ENCODE measurements at regions not wholly inside any gene's neighbourhood (a gene's known extent, or its start where the extent isn't known, plus 50 kb on each side); places are given as distances from the start of the nearest gene placed in this dataset.

DNA sequence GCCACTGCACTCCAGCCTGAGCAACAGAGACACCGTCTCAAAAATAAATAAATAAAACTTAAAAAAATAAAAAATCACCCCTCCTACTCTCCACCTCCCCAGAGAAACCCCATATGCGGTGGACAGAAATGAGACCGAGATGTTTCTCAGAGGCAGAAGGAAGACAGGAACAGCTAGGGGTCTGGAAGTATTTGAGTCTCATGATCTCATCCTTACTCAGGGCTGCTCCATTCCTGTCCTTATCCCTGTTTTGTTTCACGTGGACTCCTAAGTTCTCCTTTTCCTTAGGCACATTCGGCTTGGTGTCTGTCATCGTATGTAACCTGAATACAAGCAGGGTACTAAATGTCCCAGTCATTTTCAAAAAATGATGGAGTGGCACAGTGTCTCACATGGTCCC lies 76.1 kb downstream of the C9orf50 start:
- Histone ChIP-seq H4K91ac (replicated peaks; ENCODE audit: insufficient read length, low read length) (no peak overlapping the region), H3K4me1 (replicated peaks in 1 of 4; ENCODE audit: control insufficient read depth in 3 of 4, insufficient read depth in 4 of 4, low read length in 3 of 4) (peaks cover 0 to 4% (median 0%) of the 10 kb centered on the region in 4 experiments; a peak in 2 of 7 replicates)
- no peak for FAIRE-seq

More for the DNA sequence above, 76.1 kb downstream of the C9orf50 start:
- Histone ChIP-seq H3K4ac (replicated peaks; ENCODE audit: insufficient read length, low read depth, low read length) (no peak overlapping the region), H2BK120ac (replicated peaks; ENCODE audit: low read depth, low read length) (no peak overlapping the region), H3K27me3 (replicated peaks in 1 of 4; ENCODE audit: control insufficient read depth in 3 of 4, extremely low read depth in 1 of 4, insufficient read depth in 3 of 4, low read length in 3 of 4) (peaks cover 0 to 10% (median 6%) of the 10 kb centered on the region in 4 experiments; a peak in 6 of 7 replicates), H3K4me2 (ENCODE audit: insufficient read depth in 1 of 2, low read depth in 2 of 2, low read length in 2 of 2) (no peak overlapping the region), H4K5ac (ENCODE audit: insufficient read length, low read depth, low read length) (no peak overlapping the region), H3K18ac (ENCODE audit: extremely low read depth, low read length) (no peak overlapping the region), H3K79me1 (ENCODE audit: low read depth, low read length) (no peaks in the 10 kb centered on the region), H3K4me3 (ENCODE audit: extremely low read depth in 1 of 4, insufficient read depth in 2 of 4, low read depth in 3 of 4, low read length in 4 of 4) (no peak overlapping the region), H3K56ac (replicated peaks; ENCODE audit: insufficient read length, low read depth, low read length) (no peak overlapping the region), H3K27ac (ENCODE audit: low read depth, low read length) (no peak overlapping the region), H3K14ac (ENCODE audit: insufficient read length) (no peak overlapping the region), H3K36me3 (ENCODE audit: control insufficient read depth in 2 of 4, insufficient read depth in 4 of 4, low read length in 3 of 4) (no peaks in the 10 kb centered on the region), H2BK12ac (ENCODE audit: low read depth, low read length) (no peak overlapping the region), H2AK5ac (ENCODE audit: low read depth, low read length) (no peak overlapping the region), H3K9ac (replicated peaks in 1 of 4; ENCODE audit: extremely low read depth in 1 of 4, low read depth in 3 of 4, low read length in 3 of 4) (no peak overlapping the region), H2BK15ac (ENCODE audit: low read length) (no peak overlapping the region), H3K79me2 (ENCODE audit: control insufficient read depth in 1 of 2, insufficient read depth in 2 of 2, low read length in 2 of 2) (no peaks in the 10 kb centered on the region), H2BK20ac (ENCODE audit: low read length) (no peak overlapping the region), H3K9me3 (ENCODE audit: insufficient read depth in 2 of 2, low read depth in 1 of 2, low read length in 1 of 2) (no peaks in the 10 kb centered on the region), H4K20me1 (replicated peaks in 1 of 2; ENCODE audit: control insufficient read depth in 1 of 2, insufficient read depth in 2 of 2, low read length in 2 of 2) (no peaks in the 10 kb centered on the region), H2BK5ac (ENCODE audit: low read depth, low read length) (no peak overlapping the region), H4K8ac (ENCODE audit: extremely low read depth, insufficient read depth, low read length) (no peak overlapping the region), H3K23me2 (ENCODE audit: low read depth, low read length) (peaks cover 1% of the 10 kb centered on the region; the same call in 1 of the 2 replicates), H2AFZ (ENCODE audit: low read length) (no peak overlapping the region), H3K23ac (ENCODE audit: insufficient read length) (no peak overlapping the region)
- ChIA-PET POLR2A (ENCODE audit: partially characterized antibody) (interaction anchor here (0.8 to 2.6 kb wide), 2 partner anchors 9 to 21 kb away, joined by 4 to 8 read pairs; no protein-coding TSS in a partner anchor), CTCF (ENCODE audit: partially characterized antibody) (interaction anchor here (0.6 to 1.5 kb wide), 3 partner anchors 48 to 371 kb away, joined by 3 to 4 read pairs (median 4); no protein-coding TSS in a partner anchor)
- TF ChIP-seq EP300 (IDR thresholded peaks at IDR 0.05; ENCODE audit: borderline replicate concordance in 1 of 2, low read depth in 2 of 2, low read length in 2 of 2) (no peak), RNF2 (IDR thresholded peaks at IDR 0.05; ENCODE audit: borderline replicate concordance, low read depth, low read length, missing control alignments, poor library complexity, severe bottlenecking) (no peak), ZNF274 (IDR thresholded peaks at IDR 0.05; ENCODE audit: borderline replicate concordance, extremely low read depth, low read length) (no peak), CHD1 (IDR thresholded peaks at IDR 0.05; ENCODE audit: low read depth, low read length) (no peak), CBX5 (IDR thresholded peaks at IDR 0.05; ENCODE audit: low read depth, low read length) (no peak), SIX5 (IDR thresholded peaks at IDR 0.05; ENCODE audit: low read depth, low read length) (no peak)
- TF ChIP-seq, protein P1, sequence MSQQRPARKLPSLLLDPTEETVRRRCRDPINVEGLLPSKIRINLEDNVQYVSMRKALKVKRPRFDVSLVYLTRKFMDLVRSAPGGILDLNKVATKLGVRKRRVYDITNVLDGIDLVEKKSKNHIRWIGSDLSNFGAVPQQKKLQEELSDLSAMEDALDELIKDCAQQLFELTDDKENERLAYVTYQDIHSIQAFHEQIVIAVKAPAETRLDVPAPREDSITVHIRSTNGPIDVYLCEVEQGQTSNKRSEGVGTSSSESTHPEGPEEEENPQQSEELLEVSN (IDR thresholded peaks at IDR 0.05): no peak
- DNase-seq (ENCODE audit: low read depth in 1 of 2, low spot score in 2 of 2): no peak
- 90% methylated on average over 6 of the region's 6 CpGs; no CpG with 5 or more reads in 1 of the 2 experiments for WGBS, 2 experiments (ENCODE audit: extremely low coverage in 1 of 2, insufficient coverage in 1 of 2, insufficient read length in 1 of 2, insufficient replicate concordance in 2 of 2, low coverage in 1 of 2, low lambda C conversion rate in 2 of 2, missing lambda C conversion rate in 1 of 2)
